Testis (tissue), 2 donors: ENCODE measurements at regions not wholly inside any gene's neighbourhood (a gene's known extent, or its start where the extent isn't known, plus 50 kb on each side); places are given as distances from the start of the nearest gene placed in this dataset.

Source experiments
- CTCF ChIP-seq, 3 experiments: fragments of 450-650 bp in 2 of 3; fragments of 200-600 bp in 1 of 3; sonication (generic) in 1 of 3; IDR thresholded peaks; one replicate each; pipeline ENCODE4 v1.5.1; 2016 to 2019; ENCODE audit warnings: antibody characterized with exemption in 3 of 3, mild to moderate bottlenecking in 2 of 3, moderate library complexity in 1 of 3
- POLR2A ChIP-seq: fragments of 450-650 bp; IDR thresholded peaks from one replicate; pipeline ENCODE4 v1.6.1; 2017; ENCODE audit warnings: antibody characterized with exemption, mild to moderate bottlenecking, moderate library complexity

GRCh38 chr7:156139112-156139511 is 326.8 kb upstream of the SHH start:
- TF ChIP-seq CTCF (IDR thresholded peaks at IDR 0.05) (no peak), POLR2A (no peak)
